Occipital lobe (tissue), 1 donor: ENCODE measurements at regions not wholly inside any gene's neighbourhood (a gene's known extent, or its start where the extent isn't known, plus 50 kb on each side); places are given as distances from the start of the nearest gene placed in this dataset.
"Not testable (repeated sequence)": the region's sequence is repeated elsewhere in the genome, so short reads cannot be mapped to it uniquely, and the experiment has no call there.

Experiments used
- DNase-seq: peaks from one replicate; lab custom pipeline; 2025; lab: John Stamatoyannopoulos, UW

GRCh38 chr2:7094231-7094741 lies 177.1 kb downstream of the RNF144A start:
- DNase-seq = no peak

GRCh38 chr2:7096726-7097352 lies 179.6 kb downstream of the RNF144A start:
- DNase-seq = no peak

- peak; percentile 61 for DNase-seq
Observed at GRCh38 chr2:7097353-7097895, 180.2 kb downstream of the RNF144A start.

- no peak for DNase-seq
Observed at GRCh38 chr2:7098816-7099215, 181.6 kb downstream of the RNF144A start.

GRCh38 chr2:7099687-7100086 lies 182.5 kb downstream of the RNF144A start:
- DNase-seq = not testable (repeated sequence)

- no peak for DNase-seq
Observed at GRCh38 chr2:7102826-7103225, 185.6 kb downstream of the RNF144A start.

- no peak for DNase-seq
Observed at GRCh38 chr2:7108792-7109532, 191.8 kb downstream of the RNF144A start.

- no peak for DNase-seq
Observed at GRCh38 chr2:7109533-7109885, 192.3 kb downstream of the RNF144A start.

- DNase-seq = no peak
Observed at GRCh38 chr2:7111626-7112025, 194.4 kb downstream of the RNF144A start.

- no peak for DNase-seq
Observed at GRCh38 chr2:7115364-7115763, 198.2 kb downstream of the RNF144A start.

- no peak for DNase-seq
Observed at GRCh38 chr2:7115906-7116305, 198.7 kb downstream of the RNF144A start.

- DNase-seq = no peak
Observed at GRCh38 chr2:7116511-7116910, 199.3 kb downstream of the RNF144A start.

GRCh38 chr2:7117076-7117475 lies 199.9 kb downstream of the RNF144A start:
- no peak for DNase-seq

GRCh38 chr2:7118606-7119131 lies 201.5 kb downstream of the RNF144A start:
- DNase-seq = no peak

- DNase-seq = peak; percentile 38
Observed at GRCh38 chr2:7119132-7119835, 202.1 kb downstream of the RNF144A start.

- DNase-seq = no peak
Observed at GRCh38 chr2:7121851-7122250, 204.6 kb downstream of the RNF144A start.

GRCh38 chr2:7127156-7127555 lies 209.9 kb downstream of the RNF144A start:
- no peak for DNase-seq

- DNase-seq = no peak
Observed at GRCh38 chr2:7127687-7128086, 210.5 kb downstream of the RNF144A start.

GRCh38 chr2:7131261-7131660 lies 214.0 kb downstream of the RNF144A start:
- DNase-seq = no peak

GRCh38 chr2:7132753-7133152 lies 215.5 kb downstream of the RNF144A start:
- DNase-seq = no peak

- no peak for DNase-seq
Observed at GRCh38 chr2:7133521-7133920, 216.3 kb downstream of the RNF144A start.

GRCh38 chr2:7140306-7140705 lies 223.1 kb downstream of the RNF144A start:
- no peak for DNase-seq
